HG03354 (cell line): ENCODE measurements at regions not wholly inside any gene's neighbourhood (a gene's known extent, or its start where the extent isn't known, plus 50 kb on each side); places are given as distances from the start of the nearest gene placed in this dataset.

Source experiments
- ATAC-seq: cut with Tn5 transposase; IDR thresholded peaks from one replicate; pipeline ENCODE4 v1.9.1; 2021; ENCODE audit warnings: mild to moderate bottlenecking; ENCODE audit not compliant: unreplicated experiment, poor library complexity, severe bottlenecking

- ATAC-seq: no peak
These were observed 367.9 kb upstream of the ADGRL4 start for GRCh38 chr1:79374397-79374796.

- no peak for ATAC-seq
These were observed 367.1 kb upstream of the ADGRL4 start for GRCh38 chr1:79373481-79374125.

GRCh38 chr1:79371802-79372201, 365.3 kb upstream of the ADGRL4 start:
- no peak for ATAC-seq

- no peak for ATAC-seq
These were observed 362.6 kb upstream of the ADGRL4 start for GRCh38 chr1:79369091-79369490.

GRCh38 chr1:79364896-79365295, 358.4 kb upstream of the ADGRL4 start:
- ATAC-seq: no peak

GRCh38 chr1:79363430-79363829, 356.9 kb upstream of the ADGRL4 start:
- no peak for ATAC-seq

GRCh38 chr1:79362470-79362869, 355.9 kb upstream of the ADGRL4 start:
- no peak for ATAC-seq

GRCh38 chr1:79355090-79355489, 348.6 kb upstream of the ADGRL4 start:
- ATAC-seq: no peak

- ATAC-seq: peak; percentile 54
These were observed 346.7 kb upstream of the ADGRL4 start for GRCh38 chr1:79353224-79353623.

GRCh38 chr1:79326875-79327274, 320.3 kb upstream of the ADGRL4 start:
- ATAC-seq: no peak

- ATAC-seq: no peak
These were observed 319.2 kb upstream of the ADGRL4 start for GRCh38 chr1:79325705-79326104.

- no peak for ATAC-seq
These were observed 318.6 kb upstream of the ADGRL4 start for GRCh38 chr1:79325126-79325525.

GRCh38 chr1:79323239-79324025, 316.9 kb upstream of the ADGRL4 start:
- ATAC-seq: no peak

GRCh38 chr1:79322511-79323027, 316.0 kb upstream of the ADGRL4 start:
- no peak for ATAC-seq

GRCh38 chr1:79312438-79312837, 305.9 kb upstream of the ADGRL4 start:
- no peak for ATAC-seq

- no peak for ATAC-seq
These were observed 304.1 kb upstream of the ADGRL4 start for GRCh38 chr1:79310609-79311008.

- ATAC-seq: no peak
These were observed 297.6 kb upstream of the ADGRL4 start for GRCh38 chr1:79304131-79304530.

- ATAC-seq: no peak
These were observed 296.5 kb upstream of the ADGRL4 start for GRCh38 chr1:79303040-79303439.

- ATAC-seq: no peak
These were observed 295.9 kb upstream of the ADGRL4 start for GRCh38 chr1:79302380-79302930.

- no peak for ATAC-seq
These were observed 289.4 kb upstream of the ADGRL4 start for GRCh38 chr1:79295967-79296366.

GRCh38 chr1:79293611-79294010, 287.1 kb upstream of the ADGRL4 start:
- no peak for ATAC-seq
